ENCODE measurements at regions not wholly inside any gene's neighbourhood (a gene's known extent, or its start where the extent isn't known, plus 50 kb on each side); places are given as distances from the start of the nearest gene placed in this dataset.

DNA sequence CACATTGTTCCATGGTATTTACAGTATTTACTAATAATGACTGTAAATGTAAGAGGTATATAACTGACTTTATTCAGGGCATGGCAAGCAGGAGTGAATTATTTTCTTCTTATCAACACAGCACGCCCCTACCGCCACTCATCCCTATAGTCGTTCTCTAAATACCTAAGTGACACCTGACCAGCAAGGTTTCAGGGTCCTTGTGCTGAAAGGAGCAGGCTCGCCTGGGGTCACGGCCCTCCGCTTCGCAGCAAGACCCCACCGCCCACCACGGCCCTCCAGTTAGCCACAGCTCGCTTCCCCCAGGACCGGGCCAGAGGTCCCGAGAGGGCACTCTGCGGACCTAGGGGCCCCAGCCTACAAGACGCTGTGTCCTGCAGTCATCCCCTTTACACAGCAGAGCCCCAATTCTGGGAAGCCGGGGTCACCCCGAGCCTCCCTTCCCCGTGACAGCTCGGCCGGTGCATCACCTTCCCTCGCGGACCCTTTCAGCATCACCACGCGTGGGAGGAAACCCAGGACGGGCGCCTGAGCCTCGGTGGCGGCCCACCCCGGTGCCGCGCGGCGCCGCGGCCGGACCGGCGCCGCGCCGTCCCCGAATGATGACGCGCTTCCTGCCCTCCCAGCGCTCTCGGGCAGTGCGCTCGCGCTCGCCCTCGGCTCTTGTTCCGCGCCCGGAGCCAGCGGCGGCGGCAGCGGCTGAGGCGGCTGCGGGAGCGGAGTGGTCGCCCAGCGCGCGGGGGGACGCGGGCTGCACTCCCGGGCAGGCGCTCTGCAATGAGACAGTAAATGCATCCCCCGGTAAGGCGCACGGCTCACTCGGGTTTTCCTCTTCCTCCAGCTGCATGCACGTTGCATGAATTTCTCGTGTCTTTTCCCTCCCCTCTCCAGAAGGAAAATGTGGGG lies 225.1 kb upstream of the C2CD4B start, which contains the start of gene TLN2:
TLN2 (plus strand) TSS at position 666 of the 906 bp plus-strand sequence.
- DNase-seq (ENCODE audit: low read depth, low spot score) (no peak), FAIRE-seq (no peak)
- Histone ChIP-seq H3K79me2 (ENCODE audit: control insufficient read depth, insufficient read depth, low read length) (peaks cover 6% of the 10 kb centered on the region), H3K9me3 (ENCODE audit: control insufficient read depth, low read depth, low read length) (no peaks in the 10 kb centered on the region), H3K4me1 (ENCODE audit: control insufficient read depth, extremely low read depth, insufficient read depth, low read length) (peaks cover 16% of the 10 kb centered on the region), H3K9ac (ENCODE audit: control insufficient read depth, extremely low read depth, insufficient read depth, low read length) (peak within 1 kb of the TSS; percentile 97), H3K27ac (ENCODE audit: control insufficient read depth, insufficient read depth, low read length) (peak within 1 kb of the TSS; percentile 81), H3K9me1 (ENCODE audit: control insufficient read depth, extremely low read depth, insufficient read depth, low read length) (no peaks in the 10 kb centered on the region), H4K20me1 (ENCODE audit: control insufficient read depth, extremely low read depth, insufficient read depth, low read length) (no peaks in the 10 kb centered on the region), H3K36me3 (ENCODE audit: control insufficient read depth in 2 of 2, extremely low read depth in 1 of 2, insufficient read depth in 2 of 2, low read length in 2 of 2) (no peaks in the 10 kb centered on the region), H3K27me3 (ENCODE audit: control insufficient read depth, extremely low read depth, insufficient read depth, low read length) (peaks cover 3% of the 10 kb centered on the region), H2AFZ (ENCODE audit: control insufficient read depth, low read length) (peak within 1 kb of the TSS; percentile 99), H3K4me2 (ENCODE audit: control insufficient read depth, extremely low read depth, insufficient read depth, low read depth, low read length) (peak within 1 kb of the TSS; percentile 97), H3K4me3 (ENCODE audit: control insufficient read depth in 2 of 3, extremely low read depth in 1 of 3, insufficient read depth in 2 of 3, low read depth in 1 of 3, low read length in 3 of 3) (peak within 1 kb of the TSS; percentile 99 to 100 (median 99))
- dilution Hi-C loops (cut with MboI; ENCODE audit: extremely low pct_ligation_motif_present, low sequenced_read_pairs) = no loop called here
- no peak for TF ChIP-seq EZH2 (IDR thresholded peaks at IDR 0.05; ENCODE audit: low read length)
- TF ChIP-seq, protein P1, sequence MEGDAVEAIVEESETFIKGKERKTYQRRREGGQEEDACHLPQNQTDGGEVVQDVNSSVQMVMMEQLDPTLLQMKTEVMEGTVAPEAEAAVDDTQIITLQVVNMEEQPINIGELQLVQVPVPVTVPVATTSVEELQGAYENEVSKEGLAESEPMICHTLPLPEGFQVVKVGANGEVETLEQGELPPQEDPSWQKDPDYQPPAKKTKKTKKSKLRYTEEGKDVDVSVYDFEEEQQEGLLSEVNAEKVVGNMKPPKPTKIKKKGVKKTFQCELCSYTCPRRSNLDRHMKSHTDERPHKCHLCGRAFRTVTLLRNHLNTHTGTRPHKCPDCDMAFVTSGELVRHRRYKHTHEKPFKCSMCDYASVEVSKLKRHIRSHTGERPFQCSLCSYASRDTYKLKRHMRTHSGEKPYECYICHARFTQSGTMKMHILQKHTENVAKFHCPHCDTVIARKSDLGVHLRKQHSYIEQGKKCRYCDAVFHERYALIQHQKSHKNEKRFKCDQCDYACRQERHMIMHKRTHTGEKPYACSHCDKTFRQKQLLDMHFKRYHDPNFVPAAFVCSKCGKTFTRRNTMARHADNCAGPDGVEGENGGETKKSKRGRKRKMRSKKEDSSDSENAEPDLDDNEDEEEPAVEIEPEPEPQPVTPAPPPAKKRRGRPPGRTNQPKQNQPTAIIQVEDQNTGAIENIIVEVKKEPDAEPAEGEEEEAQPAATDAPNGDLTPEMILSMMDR (optimal IDR thresholded peaks at IDR 0.05 in 1 of 3, IDR thresholded peaks at IDR 0.05 in 1 of 3, conservative IDR thresholded peaks at IDR 0.05 in 1 of 3; ENCODE audit: extremely low read depth in 1 of 3, insufficient read depth in 2 of 3, low read length in 3 of 3) = no peak

DNA sequence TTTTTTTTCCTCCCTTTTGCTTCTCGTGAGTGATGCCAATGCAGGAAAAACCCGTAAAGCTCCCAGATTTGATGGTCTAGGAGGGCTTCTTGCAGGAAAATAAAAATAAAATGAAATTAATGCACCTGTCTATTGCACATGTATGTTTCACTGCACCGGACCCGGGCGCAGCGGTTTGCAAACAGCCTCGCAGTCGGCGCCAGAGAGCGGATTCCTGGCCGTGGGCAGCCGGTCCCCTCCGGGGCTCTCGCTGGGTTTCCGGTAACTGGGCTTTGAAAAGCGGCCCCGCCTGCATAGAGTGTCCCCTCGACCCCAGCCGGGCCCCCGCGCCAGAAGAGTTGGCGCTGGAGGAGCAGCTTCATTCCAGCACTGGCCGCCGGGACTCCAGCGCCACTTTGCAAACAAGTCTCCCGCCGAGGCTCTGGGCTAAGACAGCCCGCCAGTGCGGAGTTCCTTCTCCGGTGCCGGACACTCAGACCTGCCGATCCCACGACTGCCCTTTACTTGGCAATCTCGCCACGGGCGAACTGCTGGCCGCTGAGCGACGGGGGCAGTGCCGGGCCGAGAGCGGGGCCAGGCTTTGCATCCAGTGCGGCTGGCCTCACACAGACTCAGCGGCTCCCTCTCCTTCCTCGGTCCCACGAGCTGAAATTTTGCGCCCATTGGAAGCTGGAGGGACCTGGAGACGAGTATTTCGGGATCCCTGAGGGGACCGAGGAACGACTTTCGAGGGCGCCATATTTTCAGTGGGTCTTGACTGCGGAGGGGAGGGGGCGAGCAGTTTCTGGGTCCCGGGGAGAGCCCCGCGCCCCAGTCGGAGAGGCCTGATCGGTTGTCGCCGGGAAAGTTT lies 225.9 kb upstream of the C2CD4B start:
- Histone ChIP-seq H3K27me3 (ENCODE audit: control insufficient read depth, extremely low read depth, insufficient read depth, low read length) (no peaks in the 10 kb centered on the region), H3K4me3 (ENCODE audit: control insufficient read depth in 2 of 3, extremely low read depth in 1 of 3, insufficient read depth in 2 of 3, low read depth in 1 of 3, low read length in 3 of 3) (peak overlapping the region; percentile 99 to 100 (median 99)), H3K9me1 (ENCODE audit: control insufficient read depth, extremely low read depth, insufficient read depth, low read length) (no peaks in the 10 kb centered on the region), H3K4me2 (ENCODE audit: control insufficient read depth, extremely low read depth, insufficient read depth, low read depth, low read length) (peak overlapping the region; percentile 97), H4K20me1 (ENCODE audit: control insufficient read depth, extremely low read depth, insufficient read depth, low read length) (no peaks in the 10 kb centered on the region), H3K27ac (ENCODE audit: control insufficient read depth, insufficient read depth, low read length) (no peak overlapping the region), H3K79me2 (ENCODE audit: control insufficient read depth, insufficient read depth, low read length) (peaks cover 6% of the 10 kb centered on the region), H3K9me3 (ENCODE audit: control insufficient read depth, low read depth, low read length) (no peaks in the 10 kb centered on the region), H3K9ac (ENCODE audit: control insufficient read depth, extremely low read depth, insufficient read depth, low read length) (peak overlapping the region; percentile 97), H2AFZ (ENCODE audit: control insufficient read depth, low read length) (peak overlapping the region; percentile 93), H3K4me1 (ENCODE audit: control insufficient read depth, extremely low read depth, insufficient read depth, low read length) (peaks cover 16% of the 10 kb centered on the region), H3K36me3 (ENCODE audit: control insufficient read depth in 2 of 2, extremely low read depth in 1 of 2, insufficient read depth in 2 of 2, low read length in 2 of 2) (no peaks in the 10 kb centered on the region)
- no peak for TF ChIP-seq EZH2 (IDR thresholded peaks at IDR 0.05; ENCODE audit: low read length)
- TF ChIP-seq, protein P1 (optimal IDR thresholded peaks at IDR 0.05 in 1 of 3, IDR thresholded peaks at IDR 0.05 in 1 of 3, conservative IDR thresholded peaks at IDR 0.05 in 1 of 3; ENCODE audit: extremely low read depth in 1 of 3, insufficient read depth in 2 of 3, low read length in 3 of 3) = no peak
- dilution Hi-C loops (cut with MboI; ENCODE audit: extremely low pct_ligation_motif_present, low sequenced_read_pairs) = no loop called here
- no peak for FAIRE-seq
- no peak for DNase-seq (ENCODE audit: low read depth, low spot score)

Measured in keratinocyte (primary cell).